ENCODE measurements at regions not wholly inside any gene's neighbourhood (a gene's known extent, or its start where the extent isn't known, plus 50 kb on each side); places are given as distances from the start of the nearest gene placed in this dataset.

DNA sequence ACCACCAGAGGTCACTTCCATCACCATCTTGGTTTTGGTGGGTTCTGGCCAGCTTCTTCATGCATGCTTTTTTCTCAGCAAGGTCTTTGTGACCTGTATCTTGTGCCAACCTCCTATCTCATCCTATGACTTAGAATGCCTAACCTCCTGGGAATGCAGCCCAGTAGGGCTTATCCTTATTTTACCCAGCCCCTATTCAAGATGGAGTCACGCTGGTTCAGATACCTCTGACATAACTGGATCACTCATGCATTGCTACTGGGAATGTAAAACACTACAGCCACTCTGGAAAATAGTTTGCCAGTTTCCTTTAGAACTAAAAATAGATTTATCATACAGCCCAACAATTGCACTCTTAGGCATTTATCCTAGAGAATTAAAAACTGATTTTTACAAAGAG is 219.2 kb downstream of the IRS1 start:
- ChIA-PET POLR2A (no interaction called here), CTCF (no interaction called here)
- no TSS peak for BruUV-seq (replicated peaks)
- TF ChIP-seq, protein P1, sequence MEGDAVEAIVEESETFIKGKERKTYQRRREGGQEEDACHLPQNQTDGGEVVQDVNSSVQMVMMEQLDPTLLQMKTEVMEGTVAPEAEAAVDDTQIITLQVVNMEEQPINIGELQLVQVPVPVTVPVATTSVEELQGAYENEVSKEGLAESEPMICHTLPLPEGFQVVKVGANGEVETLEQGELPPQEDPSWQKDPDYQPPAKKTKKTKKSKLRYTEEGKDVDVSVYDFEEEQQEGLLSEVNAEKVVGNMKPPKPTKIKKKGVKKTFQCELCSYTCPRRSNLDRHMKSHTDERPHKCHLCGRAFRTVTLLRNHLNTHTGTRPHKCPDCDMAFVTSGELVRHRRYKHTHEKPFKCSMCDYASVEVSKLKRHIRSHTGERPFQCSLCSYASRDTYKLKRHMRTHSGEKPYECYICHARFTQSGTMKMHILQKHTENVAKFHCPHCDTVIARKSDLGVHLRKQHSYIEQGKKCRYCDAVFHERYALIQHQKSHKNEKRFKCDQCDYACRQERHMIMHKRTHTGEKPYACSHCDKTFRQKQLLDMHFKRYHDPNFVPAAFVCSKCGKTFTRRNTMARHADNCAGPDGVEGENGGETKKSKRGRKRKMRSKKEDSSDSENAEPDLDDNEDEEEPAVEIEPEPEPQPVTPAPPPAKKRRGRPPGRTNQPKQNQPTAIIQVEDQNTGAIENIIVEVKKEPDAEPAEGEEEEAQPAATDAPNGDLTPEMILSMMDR (IDR thresholded peaks at IDR 0.05; ENCODE audit: unreplicated experiment): no peak
- DNase-seq (ENCODE audit: unreplicated experiment): no peak
- Mint-ChIP-seq H3K27ac (ENCODE audit: low read depth, unreplicated experiment) (no peak overlapping the region), H3K36me3 (ENCODE audit: insufficient read depth, unreplicated experiment) (no peaks in the 10 kb centered on the region), H3K27me3 (ENCODE audit: insufficient read depth, unreplicated experiment) (no peaks in the 10 kb centered on the region), H3K4me1 (ENCODE audit: insufficient read depth, unreplicated experiment) (peaks cover 16% of the 10 kb centered on the region), H3K4me3 (ENCODE audit: unreplicated experiment) (no peak overlapping the region), H3K9me3 (ENCODE audit: unreplicated experiment) (peaks cover 8% of the 10 kb centered on the region)
- intact Hi-C loops (cut with micrococcal nuclease): loop anchor here (10.0 kb wide), 1 partner anchor 214 kb away; the partner anchor contains the start of gene IRS1

- H3K27ac Mint-ChIP-seq (ENCODE audit: low read depth, unreplicated experiment): no peak overlapping the region
- intact Hi-C loops (cut with micrococcal nuclease): no loop called here
- no peaks in the 10 kb centered on the region for H3K36me3 Mint-ChIP-seq (ENCODE audit: insufficient read depth, unreplicated experiment)
- no peak overlapping the region for H3K4me3 Mint-ChIP-seq (ENCODE audit: unreplicated experiment)
- peaks cover 16% of the 10 kb centered on the region for H3K4me1 Mint-ChIP-seq (ENCODE audit: insufficient read depth, unreplicated experiment)
- ChIA-PET CTCF (no interaction called here), POLR2A (no interaction called here)
- TF ChIP-seq, protein P1 (IDR thresholded peaks at IDR 0.05; ENCODE audit: unreplicated experiment): no peak
- DNase-seq (ENCODE audit: unreplicated experiment): peak; percentile 13
- H3K27me3 Mint-ChIP-seq (ENCODE audit: insufficient read depth, unreplicated experiment): no peaks in the 10 kb centered on the region
- BruUV-seq (replicated peaks): no TSS peak
- H3K9me3 Mint-ChIP-seq (ENCODE audit: unreplicated experiment): peaks cover 8% of the 10 kb centered on the region
These were observed 220.1 kb downstream of the IRS1 start for GRCh38 chr2:226579519-226579918.

- TF ChIP-seq, protein P1 (IDR thresholded peaks at IDR 0.05; ENCODE audit: unreplicated experiment): no peak
- Mint-ChIP-seq H3K4me3 (ENCODE audit: unreplicated experiment) (no peak overlapping the region), H3K36me3 (ENCODE audit: insufficient read depth, unreplicated experiment) (no peaks in the 10 kb centered on the region), H3K27me3 (ENCODE audit: insufficient read depth, unreplicated experiment) (no peaks in the 10 kb centered on the region), H3K27ac (ENCODE audit: low read depth, unreplicated experiment) (no peak overlapping the region), H3K9me3 (ENCODE audit: unreplicated experiment) (peaks cover 8% of the 10 kb centered on the region), H3K4me1 (ENCODE audit: insufficient read depth, unreplicated experiment) (peaks cover 14% of the 10 kb centered on the region)
- intact Hi-C loops (cut with micrococcal nuclease): no loop called here
- peak; percentile 60 for DNase-seq (ENCODE audit: unreplicated experiment)
- ChIA-PET CTCF (interaction anchor here (0.7 kb wide), 1 partner anchor 716 kb away, joined by 3 read pairs; no protein-coding TSS in a partner anchor), POLR2A (no interaction called here)
- BruUV-seq (replicated peaks): no TSS peak
These were observed 220.7 kb downstream of the IRS1 start for GRCh38 chr2:226578879-226579278.

DNA sequence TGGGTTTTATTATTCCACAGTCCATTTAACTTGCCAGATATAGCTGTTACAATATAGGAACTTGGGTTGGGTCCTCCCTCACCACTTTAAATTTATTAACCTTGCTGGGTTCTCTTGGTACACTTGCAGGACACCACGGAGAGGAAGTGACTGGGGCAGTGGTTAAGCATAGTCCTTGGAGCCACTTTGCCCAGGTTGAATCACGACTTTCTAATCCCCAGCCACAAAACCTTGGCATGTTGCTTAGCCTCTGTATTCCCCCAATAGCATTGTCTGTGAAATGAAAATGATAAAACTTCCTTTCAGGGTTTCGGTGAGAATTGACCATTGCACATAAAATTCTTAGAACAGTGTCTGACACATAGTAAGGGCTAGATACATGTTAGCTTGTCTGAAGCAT is 221.2 kb downstream of the IRS1 start:
- peaks cover 8% of the 10 kb centered on the region for H3K9me3 Mint-ChIP-seq (ENCODE audit: unreplicated experiment)
- DNase-seq (ENCODE audit: unreplicated experiment): peak; percentile 14
- intact Hi-C loops (cut with micrococcal nuclease): no loop called here
- no peaks in the 10 kb centered on the region for H3K27me3 Mint-ChIP-seq (ENCODE audit: insufficient read depth, unreplicated experiment)
- H3K36me3 Mint-ChIP-seq (ENCODE audit: insufficient read depth, unreplicated experiment): no peaks in the 10 kb centered on the region
- TF ChIP-seq, protein P1 (IDR thresholded peaks at IDR 0.05; ENCODE audit: unreplicated experiment): no peak
- H3K4me1 Mint-ChIP-seq (ENCODE audit: insufficient read depth, unreplicated experiment): peaks cover 9% of the 10 kb centered on the region
- H3K4me3 Mint-ChIP-seq (ENCODE audit: unreplicated experiment): no peak overlapping the region
- ChIA-PET POLR2A (no interaction called here), CTCF (interaction anchor here (0.7 kb wide), 1 partner anchor 716 kb away, joined by 3 read pairs; no protein-coding TSS in a partner anchor)
- no TSS peak for BruUV-seq (replicated peaks)
- no peak overlapping the region for H3K27ac Mint-ChIP-seq (ENCODE audit: low read depth, unreplicated experiment)

Measured in MCF 10A (cell line).